ENCODE measurements at regions not wholly inside any gene's neighbourhood (a gene's known extent, or its start where the extent isn't known, plus 50 kb on each side); places are given as distances from the start of the nearest gene placed in this dataset.

GRCh38 chr2:143933946-143934569 lies 585.9 kb downstream of the ZEB2 start:
- H2BK5ac ChIP-seq (ENCODE audit: insufficient read length, low read length): no peak overlapping the region
- H3K56ac ChIP-seq (ENCODE audit: insufficient read length, low read depth, low read length): no peak overlapping the region
- Mint-ChIP-seq H3K27me3 (ENCODE audit: low read depth) (peaks cover 30% of the 10 kb centered on the region), H3K9me3 (peaks cover 3% of the 10 kb centered on the region in 2 experiments; a peak in 1 of 5 replicates), H3K27ac (peak overlapping the region in 2 of 3 experiments; percentile 8 to 10; a peak in 2 of 7 replicates), H3K4me3 (no peak overlapping the region), H3K4me1 (peaks cover 36 to 47% of the 10 kb centered on the region in 2 experiments), H3K36me3 (ENCODE audit: insufficient read depth in 1 of 3, low read depth in 3 of 3) (peaks cover 0 to 8% (median 0%) of the 10 kb centered on the region in 3 experiments; a peak in 2 of 7 replicates)
- H4K5ac ChIP-seq (ENCODE audit: insufficient read length, low read depth, low read length): no peak overlapping the region
- peaks cover 5% of the 10 kb centered on the region; the same call in 1 of the 2 replicates for H3K4me1 ChIP-seq (ENCODE audit: insufficient read depth, low read length)
- no peak overlapping the region for H2BK15ac ChIP-seq (ENCODE audit: low read depth, low read length)
- H3K4me2 ChIP-seq (ENCODE audit: insufficient read depth, insufficient read length, low read length): no peak overlapping the region
- H2BK12ac ChIP-seq (ENCODE audit: insufficient read length, low read depth, low read length): no peak overlapping the region
- no peak overlapping the region for H3T11ph ChIP-seq (ENCODE audit: low read length)
- H4K8ac ChIP-seq (replicated peaks; ENCODE audit: insufficient read length, low read depth, low read length): no peak overlapping the region
- no peak for TF ChIP-seq CTCF (conservative IDR thresholded peaks at IDR 0.05)
- no peak overlapping the region for H2AFZ ChIP-seq (ENCODE audit: low read length)
- H3K9ac ChIP-seq (ENCODE audit: extremely low read depth, insufficient read length, low read length): no peak overlapping the region
- H3K4ac ChIP-seq (ENCODE audit: low read depth, low read length): no peak overlapping the region
- no peak overlapping the region for H3K14ac ChIP-seq (ENCODE audit: insufficient read depth, low read length)
- no peaks in the 10 kb centered on the region for H3K79me2 ChIP-seq (ENCODE audit: insufficient read depth, low read length)
- H3K27ac ChIP-seq (ENCODE audit: insufficient read length, low read depth, low read length): no peak overlapping the region
- H3K9me3 ChIP-seq (ENCODE audit: control insufficient read depth, low read depth, low read length): no peaks in the 10 kb centered on the region
- no peak overlapping the region for H3K23ac ChIP-seq (ENCODE audit: insufficient read length, low read depth, low read length)
- DNase-seq: no peak
- H4K91ac ChIP-seq (ENCODE audit: insufficient read length, low read depth, low read length): no peak overlapping the region
- H4K20me1 ChIP-seq (ENCODE audit: control insufficient read depth, insufficient read depth, insufficient read length): no peaks in the 10 kb centered on the region
- H2BK120ac ChIP-seq (ENCODE audit: low read depth, low read length, poor library complexity, severe bottlenecking): no peak overlapping the region
- no peak overlapping the region for H2AK5ac ChIP-seq (ENCODE audit: insufficient read length, low read length)
- H3K27me3 ChIP-seq (ENCODE audit: insufficient read depth, low read length): peaks cover 9% of the 10 kb centered on the region; the same call in 1 of the 2 replicates
- peaks cover 13% of the 10 kb centered on the region for H3K23me2 ChIP-seq (ENCODE audit: insufficient read length, low read depth, low read length, poor library complexity, severe bottlenecking)
- H2BK20ac ChIP-seq (ENCODE audit: low read depth, low read length, poor library complexity, severe bottlenecking): no peak overlapping the region
- no peaks in the 10 kb centered on the region for H3K79me1 ChIP-seq (ENCODE audit: insufficient read depth, low read depth, low read length, poor library complexity, severe bottlenecking)
- H3K18ac ChIP-seq (ENCODE audit: insufficient read length, low read depth, low read length): no peak overlapping the region

Measured in H9 (cell line).